GM19372 (cell line): ENCODE measurements at regions not wholly inside any gene's neighbourhood (a gene's known extent, or its start where the extent isn't known, plus 50 kb on each side); places are given as distances from the start of the nearest gene placed in this dataset.
"Not testable (repeated sequence)": the region's sequence is repeated elsewhere in the genome, so short reads cannot be mapped to it uniquely, and the experiment has no call there.

ENCODE experiments used
- ATAC-seq: cut with Tn5 transposase; IDR thresholded peaks from one replicate; pipeline ENCODE4 v1.9.1; 2021; ENCODE audit warnings: mild to moderate bottlenecking, low read depth, moderate library complexity; ENCODE audit not compliant: unreplicated experiment

GRCh38 chrX:121598356-121598755, 550.9 kb downstream of the GLUD2 start:
- ATAC-seq = no peak

- no peak for ATAC-seq
Observed at GRCh38 chrX:121635141-121635540, 587.7 kb downstream of the GLUD2 start.

DNA sequence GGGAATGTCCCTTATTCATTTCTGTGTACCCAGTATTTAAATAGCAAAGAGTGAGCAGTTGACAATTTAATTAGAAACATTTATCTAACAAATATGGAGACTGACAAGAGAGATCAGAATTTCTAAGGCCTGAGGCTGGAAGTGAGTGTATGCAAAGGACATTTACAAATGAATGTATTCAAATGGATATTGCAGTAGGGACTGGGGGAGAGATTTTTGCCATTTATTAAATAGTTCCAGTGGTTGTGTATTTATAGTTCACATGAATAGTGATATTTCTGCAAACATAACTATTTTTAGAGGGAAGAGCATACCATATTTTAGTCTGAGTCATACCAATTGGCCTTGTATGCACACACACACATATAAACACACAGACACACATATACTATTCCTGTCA, 592.4 kb downstream of the GLUD2 start:
- no peak for ATAC-seq

DNA sequence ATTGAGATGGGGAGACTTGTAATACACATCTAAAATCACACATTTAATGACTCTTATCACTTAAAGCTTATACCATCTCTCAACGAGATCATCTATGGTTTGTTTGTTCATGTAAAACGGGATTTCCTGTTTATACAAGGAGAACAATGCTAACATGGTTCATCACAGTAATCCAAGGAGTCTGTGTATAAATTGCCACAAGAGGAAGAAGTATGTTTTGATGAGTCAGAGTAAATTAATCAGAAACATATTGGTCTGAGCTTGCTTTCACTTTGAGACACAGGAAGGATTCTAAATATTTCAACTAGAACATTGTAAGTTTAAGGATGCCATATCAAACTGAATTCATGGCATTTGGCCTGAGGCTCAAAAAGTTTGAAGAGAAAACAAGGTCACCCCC, 594.1 kb downstream of the GLUD2 start:
- ATAC-seq = no peak

GRCh38 chrX:121642415-121642814, 595.0 kb downstream of the GLUD2 start:
- no peak for ATAC-seq

DNA sequence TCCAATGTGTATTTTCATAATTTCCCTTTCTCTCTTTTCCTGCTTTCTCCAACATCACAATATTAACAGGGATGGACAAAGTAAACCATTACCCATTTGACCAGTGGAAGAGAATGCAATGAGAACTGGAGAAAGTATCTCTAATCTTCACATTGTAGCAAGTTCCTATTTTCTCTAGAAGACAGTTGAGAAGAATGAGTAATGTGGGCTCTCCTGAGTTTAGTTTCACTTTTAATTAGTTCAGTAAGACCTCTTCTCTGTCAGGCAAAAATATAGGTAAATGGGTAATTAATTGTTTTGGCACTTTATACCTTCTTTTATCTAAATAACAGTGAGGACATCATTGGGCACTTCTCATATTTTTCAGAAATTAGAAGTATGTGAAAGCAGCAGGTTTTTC, 602.0 kb downstream of the GLUD2 start:
- no peak for ATAC-seq

DNA sequence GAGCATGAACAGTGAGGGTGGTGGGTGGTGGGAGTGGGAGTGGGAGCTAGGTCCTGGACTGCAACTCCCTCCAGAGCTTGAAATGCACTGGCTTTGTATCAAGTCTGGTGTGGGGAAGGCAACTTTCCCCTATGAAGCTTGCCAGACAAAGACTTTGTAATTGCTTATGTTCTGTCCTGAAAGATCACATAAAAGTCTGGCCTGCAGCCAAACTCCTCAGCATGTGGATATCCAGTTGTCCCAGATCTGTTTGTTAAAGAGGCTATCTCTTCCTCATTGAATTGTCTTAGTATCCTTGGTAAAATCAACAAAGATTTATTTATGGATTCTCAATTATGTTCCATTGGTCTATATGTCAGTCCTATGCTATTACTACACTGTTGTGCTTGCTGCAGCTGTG, 607.9 kb downstream of the GLUD2 start:
- no peak for ATAC-seq

DNA sequence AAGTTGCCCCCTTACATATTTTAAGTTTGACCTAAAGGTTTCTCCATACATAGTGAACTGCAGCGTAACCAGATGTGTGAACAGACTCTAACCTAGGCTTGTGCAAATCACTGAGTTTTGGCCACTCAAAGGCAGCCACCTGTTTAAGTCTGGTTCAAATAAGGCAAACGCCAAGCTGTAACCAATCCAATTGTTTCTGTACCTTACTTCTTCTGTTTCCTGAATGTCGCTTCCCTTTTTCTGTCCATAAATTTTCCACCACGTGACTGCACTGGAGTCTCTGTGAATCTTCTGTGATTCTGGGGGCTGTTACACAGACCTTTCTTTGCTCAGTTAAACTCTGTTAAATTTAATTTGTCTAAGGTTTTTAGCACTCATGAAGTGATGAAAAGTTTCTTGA, 618.8 kb downstream of the GLUD2 start:
- ATAC-seq = no peak

DNA sequence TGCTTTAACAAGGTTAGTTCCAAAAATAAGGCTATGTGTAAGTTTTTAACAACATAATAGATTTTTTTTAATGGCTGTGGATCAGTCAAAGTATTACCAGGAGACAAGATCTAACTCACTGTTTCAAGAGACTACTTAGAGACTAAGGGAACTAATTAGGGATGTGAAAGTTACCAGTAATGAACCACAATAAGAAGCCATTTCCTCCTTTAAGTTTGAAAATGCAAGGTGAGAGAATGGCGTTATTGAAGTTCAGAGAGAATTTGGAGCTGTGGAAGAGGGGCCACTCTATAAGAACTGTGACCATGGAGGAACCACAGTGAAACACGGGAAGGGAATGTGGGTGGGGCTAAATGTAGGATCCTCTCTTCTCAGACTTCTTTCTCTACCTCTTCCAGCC, 624.2 kb downstream of the GLUD2 start:
- no peak for ATAC-seq

DNA sequence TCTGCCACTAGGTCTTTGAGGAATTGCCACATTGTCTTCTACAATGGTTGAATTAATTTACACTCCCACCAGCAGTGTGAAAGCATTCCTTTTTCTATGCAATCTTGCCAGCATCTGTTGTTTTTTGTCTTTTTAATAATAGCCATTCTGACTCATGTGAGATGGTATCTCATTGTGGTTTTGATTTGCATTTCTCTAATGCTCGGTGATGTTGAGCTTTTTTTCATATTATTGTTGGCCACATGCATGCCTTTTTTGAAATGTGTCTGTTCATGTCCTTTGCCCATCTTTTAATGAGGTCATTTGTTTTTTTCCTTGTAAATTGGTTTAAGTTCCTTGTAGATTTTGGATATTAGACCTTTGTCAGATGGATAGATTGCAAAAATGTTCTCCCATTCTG, 661.8 kb downstream of the GLUD2 start:
- not testable (repeated sequence) for ATAC-seq

GRCh38 chrX:121733514-121733913, 686.1 kb downstream of the GLUD2 start:
- no peak for ATAC-seq

DNA sequence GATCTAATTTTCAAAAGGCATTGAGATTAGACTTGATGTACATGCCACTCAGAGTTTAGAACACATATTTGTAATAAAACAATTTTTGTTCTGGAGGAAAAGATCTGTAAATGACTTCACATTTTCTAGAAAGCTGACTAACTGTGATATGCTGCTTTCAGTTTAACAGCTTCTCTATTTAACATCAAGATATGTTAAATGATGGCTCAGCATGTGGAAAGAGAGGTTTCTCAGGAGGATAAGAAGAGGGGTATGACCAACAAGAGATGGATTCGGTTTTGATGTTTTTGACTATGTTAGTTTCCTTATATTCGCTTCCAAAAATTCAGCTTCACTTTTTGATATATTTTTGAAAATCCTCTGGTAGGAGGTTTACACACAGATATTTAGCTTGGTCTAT, 698.7 kb downstream of the GLUD2 start:
- no peak for ATAC-seq

DNA sequence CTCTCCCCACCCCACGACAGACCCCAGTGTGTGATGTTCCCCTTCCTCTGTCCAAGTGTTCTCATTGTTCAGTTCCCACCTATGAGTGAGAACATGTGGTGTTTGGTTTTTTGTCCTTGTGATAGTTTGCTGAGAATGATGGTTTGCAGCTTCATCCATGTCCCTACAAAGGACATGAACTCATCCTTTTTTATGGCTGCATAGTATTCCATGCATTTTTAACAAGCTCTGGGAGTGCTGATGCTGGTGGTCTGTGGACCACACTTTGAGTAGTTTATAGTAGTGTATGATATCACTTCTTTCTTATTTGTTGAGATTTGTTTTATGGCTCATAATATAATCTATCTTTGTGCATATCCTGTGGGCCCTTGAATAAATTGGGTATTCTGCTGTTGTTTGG, 706.2 kb downstream of the GLUD2 start:
- not testable (repeated sequence) for ATAC-seq

- no peak for ATAC-seq
Observed at GRCh38 chrX:121754301-121754700, 706.9 kb downstream of the GLUD2 start.

DNA sequence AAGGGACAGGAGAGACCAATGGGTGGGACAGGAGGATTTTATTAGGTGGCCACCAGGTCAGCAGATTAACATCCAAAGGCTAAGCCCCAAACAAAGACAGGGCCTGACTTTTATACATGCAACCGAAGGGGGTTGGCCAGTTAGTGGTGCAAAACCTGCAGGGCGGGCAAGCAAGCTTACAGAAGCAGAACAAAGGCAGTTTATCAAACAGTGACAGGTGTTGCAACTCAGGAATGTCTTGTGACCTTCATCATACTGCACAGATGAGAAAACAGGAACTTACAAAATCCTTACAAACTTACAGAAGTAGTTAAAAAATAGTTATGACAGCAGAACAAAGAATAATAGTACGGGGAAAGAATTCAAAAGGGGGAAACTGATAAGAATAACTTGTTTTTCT, 708.1 kb downstream of the GLUD2 start:
- ATAC-seq = no peak

DNA sequence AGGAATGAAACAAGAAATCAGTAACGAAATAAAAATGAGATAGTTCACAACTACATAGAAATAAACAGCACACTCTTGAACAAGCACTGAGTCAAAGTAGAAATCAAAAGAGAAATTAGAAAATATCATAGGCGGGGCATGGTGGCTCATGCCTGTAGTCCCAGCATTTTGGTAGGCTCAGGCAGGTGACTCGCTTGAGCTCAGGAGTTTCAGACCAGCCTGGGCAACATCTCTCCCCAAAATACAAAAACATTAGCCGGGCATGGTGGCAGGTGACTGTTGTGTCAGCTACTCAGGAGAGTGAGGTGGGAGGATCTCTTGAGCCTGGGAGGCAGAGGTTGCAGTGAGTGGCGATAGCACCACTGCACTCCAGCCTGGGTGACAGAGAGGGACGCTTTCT, 714.4 kb downstream of the GLUD2 start:
- no peak for ATAC-seq

DNA sequence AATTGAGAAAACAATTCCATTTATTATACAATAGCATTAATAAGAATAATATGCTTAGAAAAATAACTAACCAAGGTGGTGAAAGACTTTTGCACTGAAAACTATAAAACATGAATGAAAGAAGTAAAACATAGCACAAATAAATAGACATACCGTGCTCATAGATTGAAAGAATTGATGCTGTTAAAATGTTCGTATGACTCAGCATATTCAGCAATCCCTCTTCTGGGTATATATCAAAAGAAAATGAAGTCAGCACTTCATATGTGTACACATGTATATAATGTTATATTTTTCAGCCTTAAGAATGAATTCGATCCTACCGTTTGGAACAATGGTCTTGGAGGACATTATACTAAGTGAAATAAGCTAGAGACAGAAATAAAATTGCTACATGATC, 716.3 kb downstream of the GLUD2 start:
- ATAC-seq = no peak

DNA sequence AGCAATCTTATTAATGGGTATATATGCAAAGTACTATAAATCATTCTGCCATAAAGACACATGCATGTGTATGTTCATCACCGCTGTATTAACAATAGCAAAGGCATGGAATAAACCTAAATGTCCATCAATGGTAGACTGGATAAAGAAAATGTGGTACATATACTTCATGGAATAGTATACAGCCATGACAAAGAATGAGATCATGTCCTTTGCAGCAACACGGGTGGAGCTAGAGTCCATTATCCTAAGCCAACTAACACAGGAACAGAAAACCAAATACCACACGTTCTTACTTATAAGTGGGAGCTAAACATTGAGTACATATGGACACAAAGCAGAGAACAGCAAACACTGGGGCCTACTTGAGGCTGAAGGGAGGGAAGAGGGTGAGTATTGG, 720.8 kb downstream of the GLUD2 start:
- ATAC-seq = not testable (repeated sequence)

DNA sequence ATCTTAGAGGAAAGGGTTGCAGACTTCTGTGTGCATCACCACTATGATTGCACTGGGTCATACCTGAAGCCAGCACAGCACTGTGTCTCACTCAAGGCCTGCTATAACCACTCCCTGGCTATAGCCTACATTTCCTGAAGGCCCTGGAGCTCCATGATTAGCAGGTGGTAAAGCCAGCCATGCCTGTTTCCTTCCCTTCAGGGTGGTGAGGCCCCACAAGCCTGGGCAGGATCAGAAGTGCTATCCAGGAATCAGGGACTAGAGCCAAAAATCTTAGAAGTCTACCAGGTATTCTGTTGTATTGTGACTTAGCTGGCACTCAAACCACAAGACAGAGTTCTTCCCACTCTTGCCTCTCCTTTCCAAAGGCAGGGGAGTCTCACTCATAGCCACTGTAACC, 734.6 kb downstream of the GLUD2 start:
- ATAC-seq = no peak

DNA sequence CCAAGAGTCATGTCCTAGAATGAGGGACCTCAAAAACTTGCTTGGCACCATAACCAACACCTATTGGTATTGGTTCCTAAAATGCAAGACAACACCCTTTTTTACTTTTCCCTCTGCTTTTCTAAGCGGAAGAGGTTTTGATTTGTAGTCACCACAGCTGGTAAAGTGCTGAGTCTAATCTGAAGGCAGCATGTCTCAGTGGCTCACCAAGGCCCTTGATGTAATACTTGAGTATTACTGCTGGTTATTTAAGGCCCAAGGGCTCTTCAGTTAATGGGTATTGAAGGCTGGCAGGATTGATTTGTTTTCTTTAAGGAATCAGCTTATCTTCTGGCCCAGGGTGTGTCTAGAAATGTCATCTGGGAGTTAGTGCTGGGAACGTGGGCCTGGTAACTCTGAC, 735.1 kb downstream of the GLUD2 start:
- ATAC-seq = no peak

GRCh38 chrX:121782976-121783375, 735.6 kb downstream of the GLUD2 start:
- ATAC-seq = no peak

DNA sequence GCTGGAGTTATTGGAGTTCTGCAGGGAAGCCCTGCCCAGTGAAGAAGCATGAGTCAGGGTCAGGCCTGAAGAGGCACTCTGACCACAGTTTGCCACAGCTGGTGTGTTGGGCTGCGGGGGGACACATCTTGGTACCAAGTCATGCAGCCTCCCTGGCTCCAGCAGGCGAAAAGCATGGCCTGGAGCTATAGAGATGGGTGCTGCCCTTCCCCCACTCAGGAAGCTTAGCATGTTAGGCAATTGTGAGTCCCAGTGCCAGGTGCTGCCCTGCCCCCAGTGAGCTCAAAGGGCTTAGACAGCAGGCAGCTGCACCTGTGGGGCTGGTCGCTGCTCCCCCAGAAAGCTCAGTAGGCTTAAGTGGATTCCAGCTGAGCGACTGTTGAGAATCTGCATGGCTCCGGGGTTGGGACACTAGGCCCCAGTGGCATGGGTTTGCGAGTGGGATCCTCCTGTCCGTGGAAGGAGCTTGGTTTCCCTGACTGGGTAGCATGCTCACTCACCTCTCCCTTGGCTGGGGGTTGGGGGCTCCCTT, 755.5 kb downstream of the GLUD2 start:
- no peak for ATAC-seq

DNA sequence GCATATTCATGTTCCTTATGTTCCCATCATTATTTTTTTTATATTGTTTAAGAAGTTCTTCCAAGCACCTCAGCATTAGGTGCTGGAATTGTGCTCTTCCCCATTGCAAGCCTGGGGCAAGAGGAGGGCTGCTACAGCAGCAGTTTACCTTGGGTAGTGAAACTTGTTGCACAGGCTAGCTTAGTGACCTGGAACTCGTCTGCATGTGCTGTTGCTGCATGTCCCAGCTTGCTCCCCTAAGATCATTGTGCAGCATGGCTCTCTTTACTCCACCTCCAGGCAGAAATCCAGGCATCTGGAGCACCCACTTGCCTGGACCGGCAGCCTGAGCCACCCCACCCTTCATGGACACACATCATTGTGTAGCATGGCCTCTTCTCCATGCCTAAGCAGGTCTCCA, 776.0 kb downstream of the GLUD2 start:
- ATAC-seq = no peak
